Peyer's patch (tissue), 4 donors: ENCODE measurements at regions not wholly inside any gene's neighbourhood (a gene's known extent, or its start where the extent isn't known, plus 50 kb on each side); places are given as distances from the start of the nearest gene placed in this dataset.

ENCODE experiments used
- DNase-seq, 3 donors: peaks; one replicate each; pipeline ENCODE4 v3.0.0-alpha.2; 2017 to 2019
- H3K27ac ChIP-seq, 4 donors: fragments of 200-600 bp; sonication (generic); one replicate each; pipeline ENCODE4 v1.5.1; 2016 to 2019
- H3K27me3 ChIP-seq, 2 donors: fragments of 200-600 bp; sonication (generic); one replicate each; pipeline ENCODE4 v1.5.1; 2019
- H3K36me3 ChIP-seq, 3 donors: fragments of 200-600 bp; sonication (generic); one replicate each; pipeline ENCODE4 v1.5.1; 2016 to 2019
- H3K4me1 ChIP-seq, 4 donors: fragments of 200-600 bp; sonication (generic); one replicate each; pipeline ENCODE4 v1.5.1; 2016 to 2019
- H3K4me3 ChIP-seq, 4 donors: fragments of 200-600 bp; sonication (generic); 1 replicate in 3 of 4; 2 replicates in 1 of 4; pipeline ENCODE4 v1.5.1; 2016 to 2019; ENCODE audit warnings: mild to moderate bottlenecking in 1 of 4
- H3K9me3 ChIP-seq, 4 donors: fragments of 200-600 bp; sonication (generic); one replicate each; pipeline ENCODE4 v1.5.1; 2016 to 2019; ENCODE audit warnings: mild to moderate bottlenecking in 1 of 4
- POLR2A ChIP-seq, 2 donors: fragments of 450-650 bp; IDR thresholded peaks; one replicate each; pipeline ENCODE4 v1.5.1; 2017; ENCODE audit warnings: antibody characterized with exemption in 2 of 2, mild to moderate bottlenecking in 2 of 2, moderate library complexity in 2 of 2
- TF ChIP-seq, protein P1 (sequence below), 6 experiments: fragments of 450-650 bp in 4 of 6; fragments of 200-600 bp in 2 of 6; sonication (generic) in 1 of 6; IDR thresholded peaks; one replicate each; pipeline ENCODE4 v1.5.1; 2017 to 2019; ENCODE audit warnings: antibody characterized with exemption in 6 of 6, mild to moderate bottlenecking in 3 of 6, moderate library complexity in 1 of 6

DNA sequence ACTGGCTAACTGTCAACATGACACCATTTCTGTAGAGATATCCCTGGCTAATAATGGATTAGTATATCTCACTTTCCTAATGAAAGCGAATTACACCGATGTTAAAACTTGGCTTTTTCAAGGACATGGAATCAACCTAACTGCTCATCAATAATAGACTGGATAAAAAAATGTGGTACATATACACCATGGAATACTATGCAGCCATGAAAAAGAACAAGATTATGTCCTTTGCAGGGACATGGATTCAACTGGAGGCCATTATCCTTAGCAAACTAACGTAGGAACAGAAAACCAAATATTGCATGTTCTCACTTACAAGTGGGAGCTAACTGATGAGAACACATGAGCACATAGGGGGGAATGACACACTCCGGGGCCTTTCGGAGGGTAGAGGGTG is 62.6 kb downstream of the ZIC1 start:
- Histone ChIP-seq H3K27ac (no peak overlapping the region), H3K4me1 (no peaks in the 10 kb centered on the region), H3K27me3 (no peaks in the 10 kb centered on the region), H3K9me3 (peaks cover 0 to 7% (median 0%) of the 10 kb centered on the region in 4 donors), H3K4me3 (no peak overlapping the region), H3K36me3 (no peaks in the 10 kb centered on the region)
- no peak for TF ChIP-seq POLR2A (IDR thresholded peaks at IDR 0.05)
- DNase-seq, result no peak

DNA sequence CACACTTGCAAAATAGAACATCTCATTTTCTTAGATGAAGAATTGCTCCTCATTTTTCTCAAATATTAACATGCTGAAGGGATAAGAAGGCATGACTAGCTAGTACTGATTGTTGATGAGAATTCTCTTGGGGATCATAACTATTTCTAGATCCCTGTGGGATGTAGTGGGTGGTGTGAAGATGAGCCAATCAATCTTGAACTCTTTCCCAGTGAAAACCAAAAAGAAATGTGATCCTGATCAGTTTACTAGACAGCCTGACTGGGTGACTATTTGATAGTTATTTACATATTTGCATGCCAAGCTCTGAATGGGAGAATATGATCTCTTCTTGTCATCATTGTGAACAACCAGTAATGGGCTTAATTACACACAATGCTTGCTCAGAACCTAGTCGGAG is 63.7 kb downstream of the ZIC1 start:
- Histone ChIP-seq H3K27ac (no peak overlapping the region), H3K4me3 (no peak overlapping the region), H3K36me3 (no peaks in the 10 kb centered on the region), H3K9me3 (peaks cover 0 to 7% (median 0%) of the 10 kb centered on the region in 4 donors), H3K27me3 (no peaks in the 10 kb centered on the region), H3K4me1 (no peaks in the 10 kb centered on the region)
- no peak for TF ChIP-seq POLR2A (IDR thresholded peaks at IDR 0.05)
- TF ChIP-seq, protein P1, sequence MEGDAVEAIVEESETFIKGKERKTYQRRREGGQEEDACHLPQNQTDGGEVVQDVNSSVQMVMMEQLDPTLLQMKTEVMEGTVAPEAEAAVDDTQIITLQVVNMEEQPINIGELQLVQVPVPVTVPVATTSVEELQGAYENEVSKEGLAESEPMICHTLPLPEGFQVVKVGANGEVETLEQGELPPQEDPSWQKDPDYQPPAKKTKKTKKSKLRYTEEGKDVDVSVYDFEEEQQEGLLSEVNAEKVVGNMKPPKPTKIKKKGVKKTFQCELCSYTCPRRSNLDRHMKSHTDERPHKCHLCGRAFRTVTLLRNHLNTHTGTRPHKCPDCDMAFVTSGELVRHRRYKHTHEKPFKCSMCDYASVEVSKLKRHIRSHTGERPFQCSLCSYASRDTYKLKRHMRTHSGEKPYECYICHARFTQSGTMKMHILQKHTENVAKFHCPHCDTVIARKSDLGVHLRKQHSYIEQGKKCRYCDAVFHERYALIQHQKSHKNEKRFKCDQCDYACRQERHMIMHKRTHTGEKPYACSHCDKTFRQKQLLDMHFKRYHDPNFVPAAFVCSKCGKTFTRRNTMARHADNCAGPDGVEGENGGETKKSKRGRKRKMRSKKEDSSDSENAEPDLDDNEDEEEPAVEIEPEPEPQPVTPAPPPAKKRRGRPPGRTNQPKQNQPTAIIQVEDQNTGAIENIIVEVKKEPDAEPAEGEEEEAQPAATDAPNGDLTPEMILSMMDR (IDR thresholded peaks at IDR 0.05), result no peak
- no peak for DNase-seq

DNA sequence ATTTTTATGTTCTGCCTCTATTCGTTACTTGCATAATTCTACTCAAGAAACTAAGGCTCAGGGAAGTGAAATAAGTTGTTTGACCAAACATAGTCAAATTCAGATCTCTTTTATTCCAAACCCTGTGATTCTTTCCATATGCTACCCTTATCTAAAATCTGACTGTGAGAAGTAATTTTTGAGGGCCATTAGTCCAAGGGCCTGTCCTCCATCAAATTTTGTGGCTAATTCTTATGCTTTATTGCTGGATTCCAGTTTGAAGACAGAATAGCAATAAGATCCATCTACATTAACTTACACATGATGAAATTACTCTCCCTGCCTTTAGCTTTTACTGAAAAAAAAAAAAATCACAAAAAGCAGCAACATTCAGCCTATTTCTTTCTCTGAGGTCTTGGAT is 74.0 kb downstream of the ZIC1 start:
- H3K27me3 ChIP-seq, result no peaks in the 10 kb centered on the region
- no peak overlapping the region for H3K27ac ChIP-seq
- H3K4me3 ChIP-seq, result no peak overlapping the region
- no peaks in the 10 kb centered on the region for H3K36me3 ChIP-seq
- TF ChIP-seq, protein P1 (IDR thresholded peaks at IDR 0.05), result no peak
- no peak for TF ChIP-seq POLR2A (IDR thresholded peaks at IDR 0.05)
- H3K9me3 ChIP-seq, result no peaks in the 10 kb centered on the region
- no peak for DNase-seq
- H3K4me1 ChIP-seq, result no peaks in the 10 kb centered on the region

DNA sequence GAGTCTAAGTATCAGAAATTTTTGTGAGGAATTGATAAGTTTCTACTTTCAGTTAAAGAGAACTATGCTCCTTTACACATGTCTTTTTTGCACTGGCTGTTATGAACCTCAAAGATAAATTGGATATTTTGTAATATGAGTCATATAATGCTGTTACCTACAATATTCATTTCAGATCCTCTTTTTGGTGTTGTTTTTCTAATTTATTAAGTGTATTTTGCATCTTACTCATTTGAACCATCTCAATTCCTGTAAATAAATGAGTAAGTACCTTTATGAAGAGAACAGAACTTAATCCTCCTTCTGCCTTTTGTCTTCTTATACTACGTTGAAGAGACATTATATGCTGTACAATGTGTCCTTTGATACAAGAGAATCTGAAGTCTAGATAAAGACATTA is 74.4 kb downstream of the ZIC1 start:
- Histone ChIP-seq H3K4me3 (no peak overlapping the region), H3K27me3 (no peaks in the 10 kb centered on the region), H3K9me3 (no peaks in the 10 kb centered on the region), H3K36me3 (no peaks in the 10 kb centered on the region), H3K27ac (no peak overlapping the region), H3K4me1 (no peaks in the 10 kb centered on the region)
- TF ChIP-seq POLR2A (IDR thresholded peaks at IDR 0.05), result no peak
- TF ChIP-seq, protein P1 (IDR thresholded peaks at IDR 0.05), result no peak
- DNase-seq, result no peak

DNA sequence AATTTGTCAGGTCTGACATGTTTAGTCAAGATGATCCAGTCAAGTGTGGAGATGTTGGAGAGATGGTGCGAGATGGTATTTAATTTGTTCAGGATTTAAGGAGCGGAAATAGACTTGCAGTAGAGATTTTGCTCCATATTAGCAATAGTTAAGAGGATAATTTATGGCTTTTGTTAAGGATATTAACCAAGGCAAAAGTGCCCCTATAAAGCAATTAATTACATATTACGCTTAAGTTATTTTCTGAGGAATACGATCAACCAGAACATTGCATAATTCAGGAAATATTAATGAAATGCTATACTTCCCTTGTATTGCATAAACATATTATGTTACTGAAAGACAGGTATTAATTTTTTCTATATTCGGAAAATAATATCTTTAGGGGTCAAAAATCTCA is 83.9 kb downstream of the ZIC1 start:
- no peaks in the 10 kb centered on the region for H3K4me1 ChIP-seq
- H3K36me3 ChIP-seq, result no peaks in the 10 kb centered on the region
- TF ChIP-seq, protein P1 (IDR thresholded peaks at IDR 0.05), result no peak
- TF ChIP-seq POLR2A (IDR thresholded peaks at IDR 0.05), result no peak
- no peaks in the 10 kb centered on the region for H3K9me3 ChIP-seq
- no peak for DNase-seq
- no peaks in the 10 kb centered on the region for H3K27me3 ChIP-seq
- no peak overlapping the region for H3K4me3 ChIP-seq
- no peak overlapping the region for H3K27ac ChIP-seq

DNA sequence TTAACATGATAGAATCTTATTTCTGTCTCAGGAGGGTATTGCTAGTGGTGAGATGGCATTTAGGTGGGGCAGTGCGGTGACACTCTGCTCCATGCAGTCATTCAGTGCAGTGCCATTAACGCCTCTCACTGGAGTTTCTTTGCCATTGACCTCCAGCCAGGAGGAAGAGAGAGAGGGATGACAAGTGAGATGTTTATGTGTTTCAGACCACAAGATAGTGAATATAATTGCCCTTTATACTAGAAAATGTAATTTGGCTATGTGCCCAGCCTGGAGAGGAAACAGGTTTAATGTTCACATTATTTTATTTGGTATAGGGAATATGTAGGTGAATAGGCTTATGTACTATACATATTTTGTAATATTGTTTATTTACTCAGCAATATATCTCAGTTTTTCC is 84.5 kb downstream of the ZIC1 start:
- H3K4me3 ChIP-seq, result no peak overlapping the region
- no peak overlapping the region for H3K27ac ChIP-seq
- TF ChIP-seq POLR2A (IDR thresholded peaks at IDR 0.05), result no peak
- TF ChIP-seq, protein P1 (IDR thresholded peaks at IDR 0.05), result no peak
- H3K4me1 ChIP-seq, result no peaks in the 10 kb centered on the region
- no peak for DNase-seq
- no peaks in the 10 kb centered on the region for H3K27me3 ChIP-seq
- H3K36me3 ChIP-seq, result no peaks in the 10 kb centered on the region
- no peaks in the 10 kb centered on the region for H3K9me3 ChIP-seq
